HEK293 (cell line): ENCODE measurements at regions not wholly inside any gene's neighbourhood (a gene's known extent, or its start where the extent isn't known, plus 50 kb on each side); places are given as distances from the start of the nearest gene placed in this dataset.

Source experiments
- ZNF335 ChIP-seq: fragments of 450-650 bp; formaldehyde crosslinking; conservative IDR thresholded peaks from 2 replicates; pipeline ENCODE4 v1.5.1; 2016; ENCODE audit warnings: missing biosample characterization, missing genetic modification characterization
- TF ChIP-seq, protein P1 (sequence below): fragments of 450-650 bp; formaldehyde crosslinking; IDR thresholded peaks from 2 replicates; pipeline ENCODE4; 2016; ENCODE audit warnings: missing biosample characterization, missing genetic modification characterization

GRCh38 chr12:89161557-89161956 lies 190.7 kb downstream of the DUSP6 start:
- TF ChIP-seq, protein P1, sequence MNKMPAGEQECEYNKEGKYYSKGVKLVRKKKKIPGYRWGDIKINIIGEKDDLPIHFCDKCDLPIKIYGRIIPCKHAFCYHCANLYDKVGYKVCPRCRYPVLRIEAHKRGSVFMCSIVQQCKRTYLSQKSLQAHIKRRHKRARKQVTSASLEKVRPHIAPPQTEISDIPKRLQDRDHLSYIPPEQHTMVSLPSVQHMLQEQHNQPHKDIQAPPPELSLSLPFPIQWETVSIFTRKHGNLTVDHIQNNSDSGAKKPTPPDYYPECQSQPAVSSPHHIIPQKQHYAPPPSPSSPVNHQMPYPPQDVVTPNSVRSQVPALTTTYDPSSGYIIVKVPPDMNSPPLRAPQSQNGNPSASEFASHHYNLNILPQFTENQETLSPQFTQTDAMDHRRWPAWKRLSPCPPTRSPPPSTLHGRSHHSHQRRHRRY (tag by site-specific recombination), result no peak
- no peak for TF ChIP-seq ZNF335 (tag by site-specific recombination)
